B cell (primary cell): ENCODE measurements at regions not wholly inside any gene's neighbourhood (a gene's known extent, or its start where the extent isn't known, plus 50 kb on each side); places are given as distances from the start of the nearest gene placed in this dataset.

Experiments
- EZH2 ChIP-seq: IDR thresholded peaks from 2 replicates; pipeline ENCODE4 v1.6.1; 2012; ENCODE audit warnings: borderline replicate concordance, low read depth, mild to moderate bottlenecking, moderate library complexity, low read length; ENCODE audit not compliant: insufficient read depth, poor library complexity, severe bottlenecking
- TF ChIP-seq, protein P1 (sequence below): fragments of 200-600 bp; IDR thresholded peaks from one replicate; pipeline ENCODE4 v1.8.0; 2022; ENCODE audit warnings: antibody characterized with exemption, mild to moderate bottlenecking

DNA sequence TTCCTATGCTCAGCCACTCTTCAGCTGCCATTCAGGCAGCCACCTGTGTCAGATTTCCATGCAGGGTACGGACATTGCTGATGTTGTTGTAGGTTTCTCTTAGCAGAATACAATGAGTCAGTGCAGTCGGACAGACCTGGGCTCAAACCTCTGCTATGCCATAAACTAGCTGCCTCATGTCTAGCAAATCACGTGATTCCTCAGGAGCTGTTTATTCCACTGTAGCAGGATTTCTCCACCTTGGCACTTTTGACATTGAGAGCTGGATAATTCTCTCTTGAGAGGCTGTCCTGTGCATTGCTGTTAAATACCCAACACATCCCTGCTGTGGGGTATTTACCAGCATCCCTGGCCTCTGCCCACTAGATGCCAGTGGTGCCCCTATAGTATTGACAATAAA, 413.8 kb upstream of the CDH4 start:
- TF ChIP-seq, protein P1, sequence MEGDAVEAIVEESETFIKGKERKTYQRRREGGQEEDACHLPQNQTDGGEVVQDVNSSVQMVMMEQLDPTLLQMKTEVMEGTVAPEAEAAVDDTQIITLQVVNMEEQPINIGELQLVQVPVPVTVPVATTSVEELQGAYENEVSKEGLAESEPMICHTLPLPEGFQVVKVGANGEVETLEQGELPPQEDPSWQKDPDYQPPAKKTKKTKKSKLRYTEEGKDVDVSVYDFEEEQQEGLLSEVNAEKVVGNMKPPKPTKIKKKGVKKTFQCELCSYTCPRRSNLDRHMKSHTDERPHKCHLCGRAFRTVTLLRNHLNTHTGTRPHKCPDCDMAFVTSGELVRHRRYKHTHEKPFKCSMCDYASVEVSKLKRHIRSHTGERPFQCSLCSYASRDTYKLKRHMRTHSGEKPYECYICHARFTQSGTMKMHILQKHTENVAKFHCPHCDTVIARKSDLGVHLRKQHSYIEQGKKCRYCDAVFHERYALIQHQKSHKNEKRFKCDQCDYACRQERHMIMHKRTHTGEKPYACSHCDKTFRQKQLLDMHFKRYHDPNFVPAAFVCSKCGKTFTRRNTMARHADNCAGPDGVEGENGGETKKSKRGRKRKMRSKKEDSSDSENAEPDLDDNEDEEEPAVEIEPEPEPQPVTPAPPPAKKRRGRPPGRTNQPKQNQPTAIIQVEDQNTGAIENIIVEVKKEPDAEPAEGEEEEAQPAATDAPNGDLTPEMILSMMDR: no peak
- no peak for TF ChIP-seq EZH2
